ENCODE measurements at regions not wholly inside any gene's neighbourhood (a gene's known extent, or its start where the extent isn't known, plus 50 kb on each side); places are given as distances from the start of the nearest gene placed in this dataset.

GRCh38 chr10:108905821-108906220 is 1017.5 kb downstream of the XPNPEP1 start:
- no peak for DNase-seq

DNA sequence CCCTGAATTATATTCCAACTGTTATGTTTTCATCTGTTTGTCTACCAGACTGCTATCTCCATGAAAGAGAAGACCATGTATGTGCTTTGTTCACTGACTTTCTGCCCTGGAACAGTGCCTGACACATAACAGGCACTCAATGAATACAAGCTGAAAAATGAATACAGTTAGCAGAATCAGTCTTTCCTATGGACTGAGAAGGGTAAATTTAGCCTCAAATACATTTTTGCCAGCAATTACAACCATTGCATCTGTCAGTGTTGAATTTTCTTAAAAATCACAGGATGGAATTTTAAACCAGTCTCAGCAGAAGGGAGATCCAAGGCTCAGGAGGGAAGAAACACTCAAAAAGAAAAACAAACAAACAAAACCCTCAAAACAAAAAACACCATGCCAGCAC is 1018.1 kb downstream of the XPNPEP1 start:
- no peak for DNase-seq

GRCh38 chr10:108904163-108904838 is 1019.0 kb downstream of the XPNPEP1 start:
- DNase-seq: no peak

DNA sequence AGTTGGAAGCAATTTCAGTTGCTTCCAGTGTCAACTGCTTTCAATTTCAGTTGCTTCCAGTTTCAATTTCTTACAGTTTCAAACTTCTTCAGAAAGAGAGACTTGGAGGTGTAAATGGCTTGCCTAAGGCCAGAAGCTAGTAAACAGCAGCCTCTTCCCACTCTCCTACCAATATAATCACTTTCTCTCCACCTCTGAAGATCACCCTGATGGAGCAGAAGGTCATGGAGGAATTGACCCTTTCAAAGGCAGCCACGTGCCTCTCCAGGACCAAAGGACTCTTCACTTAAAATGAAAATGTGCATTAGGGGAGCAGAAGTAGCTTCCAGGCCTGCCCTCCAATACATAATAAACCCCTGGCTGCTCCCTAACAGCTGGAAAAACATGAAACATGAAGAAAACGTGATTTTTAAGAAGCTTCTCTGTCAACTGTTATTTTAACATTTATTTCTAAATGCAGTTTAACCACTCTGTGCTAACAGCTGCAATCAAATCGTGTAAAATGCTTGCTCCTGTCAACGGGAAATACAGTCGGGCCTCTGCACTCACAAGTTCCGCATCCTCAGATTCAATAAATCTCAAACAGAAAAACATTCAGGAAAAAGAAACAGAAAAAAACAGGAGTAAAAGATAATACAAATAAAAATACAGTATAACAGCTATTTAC is 1020.6 kb downstream of the XPNPEP1 start:
- DNase-seq: no peak

GRCh38 chr10:108901781-108902618 is 1021.3 kb downstream of the XPNPEP1 start:
- no peak for DNase-seq

- no peak for DNase-seq
Measured at GRCh38 chr10:108899670-108900069, 1023.6 kb downstream of the XPNPEP1 start.

DNA sequence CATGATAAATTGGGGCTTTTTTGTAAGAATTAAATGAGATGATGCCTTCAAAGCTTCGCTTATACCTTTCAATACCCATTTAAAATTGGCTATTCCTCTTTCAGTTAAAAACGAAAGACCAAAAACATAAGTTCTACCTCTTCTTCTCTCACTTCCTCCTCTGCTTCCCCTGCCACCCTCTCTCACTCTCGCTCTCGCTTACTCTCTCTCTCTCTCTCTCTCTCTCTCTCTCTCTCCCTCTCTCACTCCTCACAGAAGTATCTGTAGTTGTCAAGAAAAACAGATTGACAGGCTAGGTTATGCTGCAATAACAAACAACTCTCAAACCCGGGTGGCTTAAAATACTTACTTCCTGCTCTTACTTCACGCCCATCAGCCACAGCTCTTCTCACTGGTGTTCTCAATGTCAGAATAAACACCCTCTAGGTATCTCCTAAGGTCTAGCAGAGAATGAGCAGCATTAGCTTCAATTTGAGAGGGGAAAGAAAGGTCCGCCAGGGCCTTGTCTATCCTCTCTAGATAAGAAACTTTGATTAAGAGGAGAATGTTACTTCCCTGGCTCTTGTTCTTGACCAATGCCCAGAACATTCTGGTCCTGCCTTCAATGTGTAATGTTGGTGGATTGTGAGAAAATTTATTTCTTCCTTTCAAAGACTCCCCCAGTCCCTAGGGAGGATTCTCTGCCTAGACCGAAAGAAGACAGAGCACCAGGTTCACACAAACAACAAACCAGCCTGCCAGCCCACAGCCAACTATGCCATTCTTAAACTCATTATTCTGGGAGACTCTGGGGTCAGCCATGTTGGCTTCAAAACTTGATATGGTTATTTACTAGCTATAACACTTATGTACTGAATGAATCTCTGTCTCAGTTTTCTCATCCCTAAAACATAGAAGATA is 1028.7 kb downstream of the XPNPEP1 start:
- DNase-seq: no peak

DNA sequence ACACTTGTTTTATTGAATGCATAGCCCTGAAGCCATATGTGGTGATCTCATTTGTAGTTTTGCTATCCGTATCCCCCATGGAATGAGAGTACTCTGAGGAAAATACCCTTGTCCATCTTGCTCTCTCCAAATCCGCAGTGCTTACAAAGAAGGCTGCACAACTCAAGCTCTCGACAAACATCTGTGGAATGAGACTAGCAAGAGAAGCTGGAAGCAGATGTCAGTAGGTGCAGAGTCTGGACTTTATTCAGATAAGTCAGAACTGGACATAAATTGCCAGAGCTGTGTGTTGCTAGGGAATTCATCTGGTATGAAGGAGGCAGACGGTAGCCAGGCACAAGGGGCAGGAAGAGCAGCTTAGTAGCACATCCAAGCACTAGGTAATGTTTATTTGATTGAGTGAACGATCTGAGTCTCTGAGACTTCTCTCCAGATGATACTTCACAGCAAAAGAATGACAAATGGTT is 1046.2 kb downstream of the XPNPEP1 start:
- DNase-seq: no peak

GRCh38 chr10:108872854-108873253 is 1050.5 kb downstream of the XPNPEP1 start:
- no peak for DNase-seq

- no peak for DNase-seq
Measured at GRCh38 chr10:108868881-108869280, 1054.4 kb downstream of the XPNPEP1 start.

- no peak for DNase-seq
Measured at GRCh38 chr10:108862676-108863350, 1060.5 kb downstream of the XPNPEP1 start.

DNA sequence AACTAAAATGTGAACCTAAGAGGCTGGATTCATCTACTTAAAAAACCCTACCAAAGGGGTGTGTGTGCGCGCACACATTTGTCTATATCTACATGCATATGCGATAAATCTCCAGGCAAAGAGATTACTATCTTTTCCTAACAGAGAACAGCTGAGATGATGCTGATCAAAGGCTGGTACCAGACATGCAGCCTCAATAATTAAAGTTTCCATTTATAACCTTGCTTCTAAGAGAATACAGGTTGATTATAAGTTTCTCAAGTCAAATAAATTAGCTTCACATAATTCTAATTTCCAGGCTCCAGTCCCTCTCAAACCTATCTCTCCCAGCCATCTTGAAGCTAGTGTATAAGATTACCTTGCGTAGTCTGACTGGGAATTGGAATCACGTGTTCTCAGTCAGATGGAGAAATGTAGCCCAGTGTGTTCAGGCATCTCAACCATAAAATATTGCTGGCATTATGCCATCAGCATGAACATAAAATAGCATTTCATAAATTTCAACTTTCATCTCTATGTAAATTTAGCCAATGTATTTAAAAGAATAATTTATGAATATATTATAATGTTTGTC is 1062.0 kb downstream of the XPNPEP1 start:
- no peak for DNase-seq

DNA sequence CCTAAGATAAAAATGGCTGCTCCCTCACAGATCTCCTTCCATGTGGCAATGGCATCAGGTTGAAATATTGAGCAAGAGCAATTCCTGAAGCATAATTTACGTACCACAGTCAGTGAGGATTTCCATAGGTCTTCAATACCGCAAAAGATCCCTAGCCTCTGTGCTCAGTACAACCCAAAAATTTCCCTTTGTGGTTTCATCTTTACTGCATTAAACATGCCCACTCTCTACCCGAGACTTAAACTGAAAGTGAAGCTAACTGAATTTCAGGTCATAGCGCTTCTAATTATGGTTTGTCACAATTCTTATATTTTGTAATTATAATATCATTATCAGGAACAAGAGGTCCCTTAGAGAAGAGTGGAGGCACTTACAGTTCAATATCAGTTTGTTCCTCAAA is 1071.1 kb downstream of the XPNPEP1 start:
- DNase-seq: no peak

GRCh38 chr10:108850138-108850854 is 1073.0 kb downstream of the XPNPEP1 start:
- DNase-seq: no peak

DNA sequence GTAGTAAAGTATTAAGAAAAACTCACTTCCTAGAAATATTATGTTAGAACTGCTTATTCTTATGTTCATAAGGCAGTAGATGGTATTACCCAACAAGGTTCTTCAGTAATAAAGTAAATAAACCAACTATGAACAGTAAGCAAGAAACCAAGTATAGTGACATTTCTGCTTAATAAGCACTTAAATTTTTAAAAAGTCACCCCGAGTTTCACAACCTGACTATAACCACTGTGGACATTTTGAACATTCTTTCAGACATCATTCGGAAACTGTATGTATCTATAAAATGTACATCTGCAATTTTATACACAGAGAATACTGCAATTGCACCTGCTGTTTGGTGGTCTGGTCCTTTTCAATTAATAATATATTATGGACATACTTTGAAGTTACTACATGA is 1073.6 kb downstream of the XPNPEP1 start:
- no peak for DNase-seq

- DNase-seq: no peak
Measured at GRCh38 chr10:108849186-108849585, 1074.1 kb downstream of the XPNPEP1 start.

DNA sequence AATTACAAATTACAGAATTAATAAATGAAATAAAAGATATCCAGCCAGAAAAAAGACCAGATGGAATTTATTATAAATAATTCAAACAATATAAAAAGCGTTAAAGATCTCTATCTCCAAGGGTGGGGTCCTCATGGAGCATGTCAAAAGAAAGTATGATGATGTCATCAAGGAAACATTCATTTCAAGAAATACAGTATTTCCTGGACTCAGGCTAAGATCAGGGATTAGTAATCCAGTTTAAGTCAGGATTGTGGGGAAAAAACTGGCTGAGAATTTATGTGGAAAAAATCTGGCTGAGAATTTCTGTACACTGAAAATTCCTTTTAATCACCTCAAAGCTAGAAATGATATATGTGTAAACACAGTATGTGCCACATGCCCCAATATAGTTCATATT is 1075.3 kb downstream of the XPNPEP1 start:
- no peak for DNase-seq

- DNase-seq: no peak
Measured at GRCh38 chr10:108840944-108841343, 1082.4 kb downstream of the XPNPEP1 start.

DNA sequence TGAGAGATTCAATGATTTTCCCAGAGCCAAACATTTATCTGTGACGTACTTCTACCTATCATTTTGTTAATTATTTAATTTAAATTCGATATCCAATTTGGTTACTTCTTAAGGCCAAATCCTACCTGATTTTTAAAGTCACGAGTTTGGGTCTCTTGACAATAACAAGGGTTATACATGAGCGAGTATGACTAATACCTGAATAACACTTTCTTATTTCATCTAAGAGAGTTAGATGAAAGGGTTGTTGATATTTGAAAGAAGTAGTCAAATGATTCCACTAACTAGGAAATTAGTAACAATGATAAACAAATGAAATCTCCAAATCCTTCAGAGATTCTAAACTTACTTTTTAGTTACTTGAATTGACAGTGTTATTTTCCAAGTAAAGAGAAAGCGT is 1086.9 kb downstream of the XPNPEP1 start:
- no peak for DNase-seq

- no peak for DNase-seq
Measured at GRCh38 chr10:108822026-108822425, 1101.3 kb downstream of the XPNPEP1 start.

DNA sequence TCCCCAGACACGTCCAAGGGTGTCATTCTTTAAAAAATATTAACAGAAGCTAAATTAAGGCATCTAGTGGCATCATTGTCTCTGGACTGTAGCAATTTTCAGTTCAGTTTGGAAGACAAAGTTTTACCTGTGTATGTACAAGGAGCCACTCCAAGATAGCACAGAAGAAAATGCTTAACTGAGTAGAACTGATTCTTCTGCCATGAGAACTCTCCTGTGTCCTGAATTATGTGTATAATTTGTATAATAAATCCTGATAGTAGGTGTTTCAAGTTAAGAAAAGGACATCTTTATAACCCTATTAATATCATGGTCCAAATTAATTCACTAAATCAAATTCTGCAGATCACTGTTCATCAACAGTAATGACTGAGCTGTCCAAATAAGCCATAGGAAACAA is 1104.0 kb downstream of the XPNPEP1 start:
- no peak for DNase-seq

Data from NCI-H524 (cell line).